ENCODE measurements at regions not wholly inside any gene's neighbourhood (a gene's known extent, or its start where the extent isn't known, plus 50 kb on each side); places are given as distances from the start of the nearest gene placed in this dataset.

DNA sequence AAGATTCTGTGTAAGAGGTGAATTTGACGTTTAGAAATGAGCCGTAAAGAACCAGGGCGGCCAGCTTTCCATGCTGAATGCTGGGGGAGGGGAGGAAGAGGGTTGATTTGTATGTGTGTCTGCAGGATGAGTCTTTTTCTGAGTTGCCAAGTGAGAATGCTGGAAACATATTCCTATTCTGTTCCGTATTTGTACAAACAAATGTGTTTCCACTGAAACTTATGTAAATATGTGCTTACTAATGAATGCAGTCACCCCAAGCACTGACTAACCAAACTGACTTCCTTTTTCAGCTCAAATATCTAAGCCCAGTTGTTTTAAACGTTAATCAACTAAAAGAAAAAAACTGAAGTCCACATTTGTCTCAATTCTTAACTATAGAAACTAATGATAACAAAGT is 74.9 kb upstream of the APCDD1 start:
- TF ChIP-seq, protein P1, sequence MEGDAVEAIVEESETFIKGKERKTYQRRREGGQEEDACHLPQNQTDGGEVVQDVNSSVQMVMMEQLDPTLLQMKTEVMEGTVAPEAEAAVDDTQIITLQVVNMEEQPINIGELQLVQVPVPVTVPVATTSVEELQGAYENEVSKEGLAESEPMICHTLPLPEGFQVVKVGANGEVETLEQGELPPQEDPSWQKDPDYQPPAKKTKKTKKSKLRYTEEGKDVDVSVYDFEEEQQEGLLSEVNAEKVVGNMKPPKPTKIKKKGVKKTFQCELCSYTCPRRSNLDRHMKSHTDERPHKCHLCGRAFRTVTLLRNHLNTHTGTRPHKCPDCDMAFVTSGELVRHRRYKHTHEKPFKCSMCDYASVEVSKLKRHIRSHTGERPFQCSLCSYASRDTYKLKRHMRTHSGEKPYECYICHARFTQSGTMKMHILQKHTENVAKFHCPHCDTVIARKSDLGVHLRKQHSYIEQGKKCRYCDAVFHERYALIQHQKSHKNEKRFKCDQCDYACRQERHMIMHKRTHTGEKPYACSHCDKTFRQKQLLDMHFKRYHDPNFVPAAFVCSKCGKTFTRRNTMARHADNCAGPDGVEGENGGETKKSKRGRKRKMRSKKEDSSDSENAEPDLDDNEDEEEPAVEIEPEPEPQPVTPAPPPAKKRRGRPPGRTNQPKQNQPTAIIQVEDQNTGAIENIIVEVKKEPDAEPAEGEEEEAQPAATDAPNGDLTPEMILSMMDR (conservative IDR thresholded peaks at IDR 0.05; ENCODE audit: low read depth, low read length) = no peak
- TF ChIP-seq MAZ (IDR thresholded peaks at IDR 0.05; ENCODE audit: borderline replicate concordance, low read depth, low read length) (no peak), RFX5 (IDR thresholded peaks at IDR 0.05; ENCODE audit: low read depth, low read length) (no peak), POLR2A (IDR thresholded peaks at IDR 0.05; ENCODE audit: low read depth, low read length) (no peak), BHLHE40 (IDR thresholded peaks at IDR 0.05; ENCODE audit: low read depth, low read length) (no peak), SMC3 (IDR thresholded peaks at IDR 0.05; ENCODE audit: low read depth, low read length) (no peak), MXI1 (IDR thresholded peaks at IDR 0.05; ENCODE audit: borderline replicate concordance, low read depth, low read length) (no peak)
- TF ChIP-seq, protein P2, sequence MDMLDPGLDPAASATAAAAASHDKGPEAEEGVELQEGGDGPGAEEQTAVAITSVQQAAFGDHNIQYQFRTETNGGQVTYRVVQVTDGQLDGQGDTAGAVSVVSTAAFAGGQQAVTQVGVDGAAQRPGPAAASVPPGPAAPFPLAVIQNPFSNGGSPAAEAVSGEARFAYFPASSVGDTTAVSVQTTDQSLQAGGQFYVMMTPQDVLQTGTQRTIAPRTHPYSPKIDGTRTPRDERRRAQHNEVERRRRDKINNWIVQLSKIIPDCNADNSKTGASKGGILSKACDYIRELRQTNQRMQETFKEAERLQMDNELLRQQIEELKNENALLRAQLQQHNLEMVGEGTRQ (IDR thresholded peaks at IDR 0.05; ENCODE audit: low read depth, low read length) = no peak

Measured in IMR-90 (cell line).